ENCODE measurements at regions not wholly inside any gene's neighbourhood (a gene's known extent, or its start where the extent isn't known, plus 50 kb on each side); places are given as distances from the start of the nearest gene placed in this dataset.

DNA sequence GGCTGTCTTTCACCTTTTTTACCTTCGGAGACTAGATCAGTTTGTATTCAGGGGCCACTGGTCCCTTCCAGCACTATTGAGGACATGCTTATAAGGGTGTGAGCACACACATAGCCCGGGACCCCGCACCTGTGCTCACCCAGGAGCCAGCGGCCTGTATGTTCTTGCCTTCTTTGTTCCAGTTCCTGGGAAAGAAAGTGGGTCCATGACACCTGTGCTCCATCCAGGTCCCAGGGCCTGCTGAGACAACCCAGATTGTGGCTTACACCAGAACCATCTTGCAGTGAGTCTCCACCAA, 207.8 kb downstream of the TOMM20 start:
- TF ChIP-seq, protein P1, sequence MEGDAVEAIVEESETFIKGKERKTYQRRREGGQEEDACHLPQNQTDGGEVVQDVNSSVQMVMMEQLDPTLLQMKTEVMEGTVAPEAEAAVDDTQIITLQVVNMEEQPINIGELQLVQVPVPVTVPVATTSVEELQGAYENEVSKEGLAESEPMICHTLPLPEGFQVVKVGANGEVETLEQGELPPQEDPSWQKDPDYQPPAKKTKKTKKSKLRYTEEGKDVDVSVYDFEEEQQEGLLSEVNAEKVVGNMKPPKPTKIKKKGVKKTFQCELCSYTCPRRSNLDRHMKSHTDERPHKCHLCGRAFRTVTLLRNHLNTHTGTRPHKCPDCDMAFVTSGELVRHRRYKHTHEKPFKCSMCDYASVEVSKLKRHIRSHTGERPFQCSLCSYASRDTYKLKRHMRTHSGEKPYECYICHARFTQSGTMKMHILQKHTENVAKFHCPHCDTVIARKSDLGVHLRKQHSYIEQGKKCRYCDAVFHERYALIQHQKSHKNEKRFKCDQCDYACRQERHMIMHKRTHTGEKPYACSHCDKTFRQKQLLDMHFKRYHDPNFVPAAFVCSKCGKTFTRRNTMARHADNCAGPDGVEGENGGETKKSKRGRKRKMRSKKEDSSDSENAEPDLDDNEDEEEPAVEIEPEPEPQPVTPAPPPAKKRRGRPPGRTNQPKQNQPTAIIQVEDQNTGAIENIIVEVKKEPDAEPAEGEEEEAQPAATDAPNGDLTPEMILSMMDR (IDR thresholded peaks at IDR 0.05), result no peak
- Mint-ChIP-seq H3K9me3 (no peaks in the 10 kb centered on the region), H3K27ac (peak overlapping the region; percentile 67), H3K4me3 (no peak overlapping the region), H3K36me3 (ENCODE audit: low read depth) (peaks cover 9% of the 10 kb centered on the region; the same call in 1 of the 2 replicates), H3K4me1 (ENCODE audit: low read depth) (peaks cover 53% of the 10 kb centered on the region), H3K27me3 (ENCODE audit: insufficient read depth) (no peaks in the 10 kb centered on the region; the same call in 1 of the 2 replicates)
- DNase-seq, result no peak

DNA sequence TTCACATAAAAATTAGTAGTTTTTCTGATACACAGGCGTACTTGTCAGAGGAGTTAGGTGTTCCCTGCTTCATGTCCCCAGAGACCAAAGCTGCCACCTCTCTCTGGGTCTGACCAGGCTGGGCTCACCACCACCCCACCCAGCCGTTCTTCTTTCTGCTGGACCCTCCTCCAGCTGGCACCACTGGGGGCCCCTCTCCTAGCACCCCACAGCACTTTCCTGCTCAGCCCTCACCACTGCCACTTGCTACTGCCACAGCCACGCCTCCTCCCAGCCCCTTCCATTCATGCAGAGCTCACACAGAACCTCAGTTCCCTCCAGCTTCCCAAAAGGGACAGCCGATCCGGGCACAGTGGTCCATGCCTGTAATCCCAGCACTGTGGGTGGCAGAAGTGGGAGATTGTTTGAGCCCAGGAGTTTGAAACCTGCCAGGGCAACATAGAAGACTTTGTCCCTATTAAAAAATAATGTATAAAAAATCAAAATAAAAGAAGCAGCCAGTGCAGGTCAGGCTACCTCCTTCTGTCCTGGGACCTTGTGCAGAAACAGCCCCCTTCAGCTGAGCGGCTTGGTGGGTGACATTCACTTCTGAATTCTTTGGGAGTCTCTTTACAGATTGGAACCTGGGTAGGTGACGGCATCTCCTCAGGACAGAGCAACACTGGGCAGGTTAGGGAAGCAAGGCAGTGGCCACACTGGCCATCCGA, 208.3 kb downstream of the TOMM20 start:
- Mint-ChIP-seq H3K27me3 (ENCODE audit: insufficient read depth) (no peaks in the 10 kb centered on the region; the same call in 1 of the 2 replicates), H3K9me3 (no peaks in the 10 kb centered on the region), H3K4me1 (ENCODE audit: low read depth) (peaks cover 48% of the 10 kb centered on the region), H3K4me3 (no peak overlapping the region), H3K27ac (peak overlapping the region; percentile 67; the same call in 1 of the 2 replicates), H3K36me3 (ENCODE audit: low read depth) (peaks cover 9% of the 10 kb centered on the region; the same call in 1 of the 2 replicates)
- TF ChIP-seq, protein P1 (IDR thresholded peaks at IDR 0.05), result no peak
- DNase-seq, result no peak

DNA sequence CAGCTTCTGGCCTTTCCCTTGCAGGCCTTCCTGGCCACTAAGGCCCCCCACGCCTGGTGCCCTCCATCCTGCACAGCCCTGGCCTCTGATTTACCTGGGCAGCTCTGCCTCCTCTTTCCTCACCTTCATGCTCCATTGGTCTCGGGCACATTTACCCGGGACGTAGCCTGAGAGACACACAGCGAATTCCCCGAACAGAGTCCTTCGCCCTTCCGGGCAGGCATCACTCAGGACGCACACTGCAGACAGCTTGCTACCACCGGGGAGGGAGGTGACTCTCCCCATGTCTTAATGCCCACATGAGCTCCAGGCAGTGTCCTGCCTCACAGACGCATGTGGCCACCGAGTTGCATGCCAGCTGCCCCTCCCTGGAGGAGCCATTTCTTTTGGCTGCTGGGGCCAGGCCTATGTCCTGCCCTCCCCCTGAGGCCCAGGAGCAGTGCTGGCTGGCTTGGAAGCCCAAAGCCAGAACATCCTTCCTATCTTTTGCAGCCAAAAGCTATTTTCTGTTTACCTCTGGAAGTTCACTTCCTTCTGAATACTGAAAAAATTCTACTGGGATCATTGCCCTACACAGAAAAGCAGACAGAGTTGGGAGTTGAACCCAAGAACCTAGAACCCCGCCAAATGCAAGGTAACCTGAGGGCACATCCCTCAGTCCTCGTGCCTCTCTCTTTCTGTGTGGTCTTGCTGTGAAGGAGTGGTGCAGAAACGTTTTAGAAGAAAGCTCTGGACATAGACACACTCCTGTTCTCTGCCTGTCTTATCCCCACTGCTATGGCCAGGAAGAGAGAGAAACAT, 209.5 kb downstream of the TOMM20 start:
- Mint-ChIP-seq H3K4me1 (ENCODE audit: low read depth) (peaks cover 38% of the 10 kb centered on the region), H3K27ac (no peak overlapping the region), H3K4me3 (no peak overlapping the region), H3K27me3 (ENCODE audit: insufficient read depth) (no peaks in the 10 kb centered on the region; the same call in 1 of the 2 replicates), H3K36me3 (ENCODE audit: low read depth) (peaks cover 4% of the 10 kb centered on the region; the same call in 1 of the 2 replicates), H3K9me3 (no peaks in the 10 kb centered on the region)
- DNase-seq, result no peak
- TF ChIP-seq, protein P1 (IDR thresholded peaks at IDR 0.05), result no peak

DNA sequence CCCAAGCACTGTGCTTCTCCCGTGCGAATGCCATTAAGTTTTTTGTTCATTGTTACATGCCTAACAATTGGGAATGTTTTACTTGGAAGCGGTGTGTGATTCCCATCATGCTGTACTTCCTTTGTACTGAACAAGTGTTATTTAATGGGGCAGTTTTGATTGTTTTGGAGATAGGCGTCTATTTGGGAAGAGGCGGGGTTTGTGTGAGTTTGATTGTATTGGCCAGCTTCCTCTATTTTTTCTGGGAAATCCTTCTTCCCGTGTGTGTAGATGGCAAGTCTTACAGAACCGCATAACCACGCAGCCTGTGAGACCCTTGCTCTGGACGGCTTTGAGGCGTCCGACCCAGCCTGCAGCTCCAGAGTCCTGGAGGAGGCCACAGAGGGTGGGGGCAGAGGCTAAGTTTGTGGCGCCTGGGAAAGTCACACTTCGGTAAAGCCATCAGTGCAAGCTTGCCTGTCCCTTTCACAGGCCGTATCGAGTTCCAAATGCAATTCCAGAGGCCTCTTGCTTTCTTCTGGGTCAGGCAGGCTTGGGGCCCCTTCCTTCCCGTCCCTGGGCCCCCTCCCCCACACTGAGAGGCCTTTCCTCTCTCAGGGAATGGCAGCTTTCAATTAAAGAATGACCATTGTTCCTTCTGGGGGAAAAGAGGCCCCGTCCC, 210.3 kb downstream of the TOMM20 start:
- DNase-seq, result no peak
- H3K4me3 Mint-ChIP-seq, result no peak overlapping the region
- H3K4me1 Mint-ChIP-seq (ENCODE audit: low read depth), result peaks cover 36% of the 10 kb centered on the region

DNA sequence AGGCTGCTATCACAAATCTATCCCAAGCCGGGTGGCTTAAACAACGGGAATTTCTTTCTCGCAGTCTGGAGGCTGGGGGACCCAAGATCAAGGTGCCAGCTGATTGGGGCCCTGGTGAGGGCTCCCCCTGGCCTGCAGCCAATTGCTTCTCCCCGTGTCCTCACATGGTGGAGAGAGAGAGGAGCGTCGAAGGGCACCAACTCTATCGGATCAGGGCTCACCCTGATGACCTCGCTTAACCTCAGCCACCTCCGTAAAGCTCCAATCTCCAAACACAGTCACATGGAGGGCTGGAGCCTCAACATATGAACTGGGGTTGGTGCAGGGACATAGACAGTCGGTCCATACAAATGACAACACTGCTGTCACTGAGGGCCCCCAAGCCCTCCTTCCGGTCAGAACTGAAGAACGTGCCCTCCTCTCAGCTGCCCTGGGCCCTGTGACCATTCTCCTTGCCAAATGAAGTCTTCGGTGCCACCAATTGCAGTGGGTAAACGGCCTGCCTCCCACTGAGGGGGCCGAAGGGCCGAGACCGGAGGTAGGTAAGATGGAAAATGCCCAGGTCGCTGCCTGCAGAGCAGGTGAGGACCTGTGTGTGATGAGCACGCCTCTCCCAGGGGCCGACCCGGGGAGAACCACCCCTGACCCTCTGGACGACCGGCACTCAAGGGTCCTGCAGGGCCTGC, 211.0 kb downstream of the TOMM20 start:
- no peak overlapping the region for H3K27ac Mint-ChIP-seq
- no peaks in the 10 kb centered on the region; the same call in 1 of the 2 replicates for H3K27me3 Mint-ChIP-seq (ENCODE audit: insufficient read depth)
- no peak for DNase-seq
- H3K4me1 Mint-ChIP-seq (ENCODE audit: low read depth), result peaks cover 36% of the 10 kb centered on the region
- TF ChIP-seq, protein P1 (IDR thresholded peaks at IDR 0.05), result no peak
- no peak overlapping the region for H3K4me3 Mint-ChIP-seq
- no peaks in the 10 kb centered on the region for H3K9me3 Mint-ChIP-seq
- H3K36me3 Mint-ChIP-seq (ENCODE audit: low read depth), result no peaks in the 10 kb centered on the region

More for the DNA sequence above, 210.3 kb downstream of the TOMM20 start:
- Mint-ChIP-seq H3K27me3 (ENCODE audit: insufficient read depth) (no peaks in the 10 kb centered on the region; the same call in 1 of the 2 replicates), H3K9me3 (no peaks in the 10 kb centered on the region), H3K36me3 (ENCODE audit: low read depth) (no peaks in the 10 kb centered on the region), H3K27ac (no peak overlapping the region)
- TF ChIP-seq, protein P1 (IDR thresholded peaks at IDR 0.05), result no peak
